Stimulated activated effector memory CD8-positive, alpha-beta T cell treated with anti-CD3 and anti-CD28 coated beads, Interleukin-12 subunit alpha, Interleukin-12 subunit beta, amount 100 ng/mL, for 72 hours (primary cell): ENCODE measurements at regions not wholly inside any gene's neighbourhood (a gene's known extent, or its start where the extent isn't known, plus 50 kb on each side); places are given as distances from the start of the nearest gene placed in this dataset.

Experiments used
- ATAC-seq: fragments of 150-1000 bp; cut with Tn5 transposase; 2 replicates; pipeline ENCODE4 v1.10.0; 2021
- DNase-seq, 2 donors: peaks; one replicate each; pipeline ENCODE4 v3.0.0; 2021 to 2022; ENCODE audit warnings: low spot score in 2 of 2
- H3K27ac Mint-ChIP-seq: one replicate; pipeline ENCODE4 v1.8.0; 2022; ENCODE audit warnings: mild to moderate bottlenecking, mixed read lengths
- H3K36me3 Mint-ChIP-seq: one replicate; pipeline ENCODE4 v1.8.0; 2022; ENCODE audit warnings: mild to moderate bottlenecking, mixed read lengths
- H3K4me1 Mint-ChIP-seq: one replicate; pipeline ENCODE4 v1.8.0; 2022; ENCODE audit warnings: mixed read lengths
- H3K4me3 Mint-ChIP-seq: one replicate; pipeline ENCODE4 v1.8.0; 2022; ENCODE audit warnings: mild to moderate bottlenecking, mixed read lengths
- H3K9me3 Mint-ChIP-seq: one replicate; pipeline ENCODE4 v1.8.0; 2022; ENCODE audit warnings: mixed read lengths

- Mint-ChIP-seq H3K27ac (no peak overlapping the region), H3K4me3 (no peak overlapping the region), H3K36me3 (no peaks in the 10 kb centered on the region), H3K9me3 (peaks cover 18% of the 10 kb centered on the region), H3K4me1 (no peaks in the 10 kb centered on the region)
- DNase-seq, result no peak
- no peak for ATAC-seq
These were observed 67.6 kb downstream of the HTR1A start for GRCh38 chr5:63894690-63895089.

GRCh38 chr5:63878788-63879187, 83.5 kb downstream of the HTR1A start:
- Mint-ChIP-seq H3K4me3 (no peak overlapping the region), H3K36me3 (no peaks in the 10 kb centered on the region), H3K9me3 (peaks cover 15% of the 10 kb centered on the region), H3K4me1 (no peaks in the 10 kb centered on the region), H3K27ac (no peak overlapping the region)
- DNase-seq (no peak), ATAC-seq (no peak)

- H3K4me3 Mint-ChIP-seq, result no peak overlapping the region
- H3K27ac Mint-ChIP-seq, result no peak overlapping the region
- DNase-seq (no peak), ATAC-seq (no peak)
- H3K4me1 Mint-ChIP-seq, result no peaks in the 10 kb centered on the region
- H3K9me3 Mint-ChIP-seq, result peaks cover 15% of the 10 kb centered on the region
- H3K36me3 Mint-ChIP-seq, result no peaks in the 10 kb centered on the region
These were observed 84.3 kb downstream of the HTR1A start for GRCh38 chr5:63877961-63878360.

GRCh38 chr5:63860379-63860778, 101.9 kb downstream of the HTR1A start:
- Mint-ChIP-seq H3K4me3 (no peak overlapping the region), H3K36me3 (no peaks in the 10 kb centered on the region), H3K27ac (no peak overlapping the region), H3K4me1 (no peaks in the 10 kb centered on the region), H3K9me3 (peaks cover 19% of the 10 kb centered on the region)
- ATAC-seq (no peak), DNase-seq (no peak)

GRCh38 chr5:63854076-63854475, 108.2 kb downstream of the HTR1A start:
- no peak for ATAC-seq
- Mint-ChIP-seq H3K9me3 (peaks cover 15% of the 10 kb centered on the region), H3K27ac (no peak overlapping the region), H3K36me3 (no peaks in the 10 kb centered on the region), H3K4me3 (no peak overlapping the region), H3K4me1 (no peaks in the 10 kb centered on the region)
- DNase-seq, result no peak

- DNase-seq (no peak), ATAC-seq (no peak)
- Mint-ChIP-seq H3K27ac (no peak overlapping the region), H3K9me3 (peaks cover 13% of the 10 kb centered on the region), H3K36me3 (no peaks in the 10 kb centered on the region), H3K4me1 (no peaks in the 10 kb centered on the region), H3K4me3 (no peak overlapping the region)
These were observed 119.1 kb downstream of the HTR1A start for GRCh38 chr5:63843190-63843589.

GRCh38 chr5:63837437-63837836, 124.8 kb downstream of the HTR1A start:
- no peak overlapping the region for H3K4me3 Mint-ChIP-seq
- H3K36me3 Mint-ChIP-seq, result no peaks in the 10 kb centered on the region
- DNase-seq (no peak), ATAC-seq (no peak)
- no peaks in the 10 kb centered on the region for H3K4me1 Mint-ChIP-seq
- no peak overlapping the region for H3K27ac Mint-ChIP-seq
- peaks cover 13% of the 10 kb centered on the region for H3K9me3 Mint-ChIP-seq

- Mint-ChIP-seq H3K4me1 (no peaks in the 10 kb centered on the region), H3K4me3 (no peak overlapping the region), H3K36me3 (no peaks in the 10 kb centered on the region), H3K27ac (no peak overlapping the region), H3K9me3 (peaks cover 12% of the 10 kb centered on the region)
- ATAC-seq (no peak), DNase-seq (no peak)
These were observed 130.9 kb downstream of the HTR1A start for GRCh38 chr5:63831381-63831780.

- no peak overlapping the region for H3K27ac Mint-ChIP-seq
- H3K36me3 Mint-ChIP-seq, result no peaks in the 10 kb centered on the region
- H3K9me3 Mint-ChIP-seq, result peaks cover 18% of the 10 kb centered on the region
- H3K4me1 Mint-ChIP-seq, result no peaks in the 10 kb centered on the region
- H3K4me3 Mint-ChIP-seq, result no peak overlapping the region
- DNase-seq, result no peak
- no peak for ATAC-seq
These were observed 136.3 kb downstream of the HTR1A start for GRCh38 chr5:63825984-63826383.

- ATAC-seq, result no peak
- Mint-ChIP-seq H3K9me3 (peaks cover 17% of the 10 kb centered on the region), H3K4me1 (no peaks in the 10 kb centered on the region), H3K27ac (no peak overlapping the region), H3K36me3 (no peaks in the 10 kb centered on the region), H3K4me3 (no peak overlapping the region)
- DNase-seq, result no peak
These were observed 138.7 kb downstream of the HTR1A start for GRCh38 chr5:63823583-63823982.

- Mint-ChIP-seq H3K4me3 (no peak overlapping the region), H3K36me3 (no peaks in the 10 kb centered on the region), H3K27ac (no peak overlapping the region), H3K9me3 (peaks cover 12% of the 10 kb centered on the region), H3K4me1 (no peaks in the 10 kb centered on the region)
- ATAC-seq (no peak), DNase-seq (no peak)
These were observed 139.6 kb downstream of the HTR1A start for GRCh38 chr5:63822614-63823013.

- H3K9me3 Mint-ChIP-seq, result peaks cover 9% of the 10 kb centered on the region
- no peak overlapping the region for H3K27ac Mint-ChIP-seq
- DNase-seq, result no peak
- ATAC-seq, result no peak
- H3K4me1 Mint-ChIP-seq, result no peaks in the 10 kb centered on the region
- H3K36me3 Mint-ChIP-seq, result no peaks in the 10 kb centered on the region
- H3K4me3 Mint-ChIP-seq, result no peak overlapping the region
These were observed 141.7 kb downstream of the HTR1A start for GRCh38 chr5:63820577-63820976.

- ATAC-seq (no peak), DNase-seq (no peak)
- Mint-ChIP-seq H3K4me1 (no peaks in the 10 kb centered on the region), H3K9me3 (peaks cover 14% of the 10 kb centered on the region), H3K27ac (no peak overlapping the region), H3K36me3 (no peaks in the 10 kb centered on the region), H3K4me3 (no peak overlapping the region)
These were observed 149.6 kb downstream of the HTR1A start for GRCh38 chr5:63812693-63813092.

GRCh38 chr5:63811961-63812360, 150.3 kb downstream of the HTR1A start:
- peaks cover 14% of the 10 kb centered on the region for H3K9me3 Mint-ChIP-seq

GRCh38 chr5:63811286-63811685, 151.0 kb downstream of the HTR1A start:
- Mint-ChIP-seq H3K27ac (no peak overlapping the region), H3K9me3 (peaks cover 12% of the 10 kb centered on the region), H3K4me1 (no peaks in the 10 kb centered on the region), H3K36me3 (no peaks in the 10 kb centered on the region), H3K4me3 (no peak overlapping the region)
- ATAC-seq (no peak), DNase-seq (no peak)

More at GRCh38 chr5:63811961-63812360, 150.3 kb downstream of the HTR1A start:
- Mint-ChIP-seq H3K4me1 (no peaks in the 10 kb centered on the region), H3K36me3 (no peaks in the 10 kb centered on the region), H3K4me3 (no peak overlapping the region), H3K27ac (no peak overlapping the region)
- DNase-seq (no peak), ATAC-seq (no peak)

GRCh38 chr5:63805151-63805550, 157.1 kb downstream of the HTR1A start:
- H3K9me3 Mint-ChIP-seq, result peaks cover 7% of the 10 kb centered on the region
- H3K4me1 Mint-ChIP-seq, result no peaks in the 10 kb centered on the region
- ATAC-seq (no peak), DNase-seq (no peak)
- no peak overlapping the region for H3K27ac Mint-ChIP-seq
- no peak overlapping the region for H3K4me3 Mint-ChIP-seq
- H3K36me3 Mint-ChIP-seq, result no peaks in the 10 kb centered on the region

- Mint-ChIP-seq H3K4me3 (no peak overlapping the region), H3K4me1 (no peaks in the 10 kb centered on the region), H3K9me3 (peaks cover 18% of the 10 kb centered on the region), H3K27ac (no peak overlapping the region), H3K36me3 (no peaks in the 10 kb centered on the region)
- ATAC-seq, result no peak
- DNase-seq, result no peak
These were observed 159.1 kb downstream of the HTR1A start for GRCh38 chr5:63803165-63803564.
